Progenitor cell of endocrine pancreas (in vitro differentiated cells): ENCODE measurements at regions not wholly inside any gene's neighbourhood (a gene's known extent, or its start where the extent isn't known, plus 50 kb on each side); places are given as distances from the start of the nearest gene placed in this dataset.

Experiments used
- DNase-seq: peaks from one replicate; pipeline ENCODE4 v3.0.0; 2021; ENCODE audit warnings: low spot score; ENCODE audit not compliant: unreplicated experiment
- H3K27ac Mint-ChIP-seq: 2 replicates; pipeline ENCODE4 v1.8.0; 2021; ENCODE audit warnings: mild to moderate bottlenecking, moderate library complexity, mixed read lengths
- H3K27me3 Mint-ChIP-seq: 2 replicates; pipeline ENCODE4 v1.8.0; 2021; ENCODE audit warnings: mixed read lengths
- H3K36me3 Mint-ChIP-seq: 2 replicates; pipeline ENCODE4 v1.8.0; 2022; ENCODE audit warnings: mixed read lengths; ENCODE audit not compliant: insufficient read depth
- H3K4me1 Mint-ChIP-seq: 2 replicates; pipeline ENCODE4 v1.8.0; 2021; ENCODE audit warnings: low read depth, mixed read lengths
- H3K4me3 Mint-ChIP-seq: 2 replicates; pipeline ENCODE4 v1.8.0; 2021; ENCODE audit warnings: low read depth, mild to moderate bottlenecking, moderate library complexity, mixed read lengths
- H3K9me3 Mint-ChIP-seq: 2 replicates; pipeline ENCODE4 v1.8.0; 2021; ENCODE audit warnings: low read depth, mixed read lengths
- TF ChIP-seq, protein P1 (sequence below): fragments of 200-600 bp; sonication (generic); IDR thresholded peaks from one replicate; pipeline ENCODE4 v1.5.0; 2021; ENCODE audit warnings: antibody characterized with exemption, mild to moderate bottlenecking; ENCODE audit not compliant: unreplicated experiment

DNA sequence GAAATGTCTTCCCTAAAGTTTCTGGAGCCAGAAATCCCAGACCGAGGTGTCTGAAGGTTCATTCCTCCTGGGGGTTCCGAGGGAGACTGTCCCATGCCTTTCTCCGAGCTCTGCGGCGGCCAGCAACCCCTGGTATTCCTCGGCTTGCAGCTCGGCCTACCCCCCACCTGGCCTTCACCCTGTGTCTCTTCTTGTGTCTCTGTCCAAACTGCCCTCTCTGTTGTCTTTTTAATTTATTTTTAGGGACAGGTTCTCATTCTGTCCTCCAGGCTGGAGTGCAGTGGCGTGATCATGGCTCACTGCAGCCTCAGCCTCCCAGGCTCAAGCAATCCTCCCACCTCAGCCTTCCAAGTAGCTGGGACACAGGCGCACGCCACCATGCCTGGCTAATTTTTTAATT lies 211.7 kb downstream of the SEC14L1 start:
- Mint-ChIP-seq H3K4me3 (no peak overlapping the region), H3K9me3 (no peaks in the 10 kb centered on the region), H3K27me3 (no peaks in the 10 kb centered on the region), H3K36me3 (no peaks in the 10 kb centered on the region), H3K27ac (no peak overlapping the region), H3K4me1 (no peaks in the 10 kb centered on the region)
- TF ChIP-seq, protein P1, sequence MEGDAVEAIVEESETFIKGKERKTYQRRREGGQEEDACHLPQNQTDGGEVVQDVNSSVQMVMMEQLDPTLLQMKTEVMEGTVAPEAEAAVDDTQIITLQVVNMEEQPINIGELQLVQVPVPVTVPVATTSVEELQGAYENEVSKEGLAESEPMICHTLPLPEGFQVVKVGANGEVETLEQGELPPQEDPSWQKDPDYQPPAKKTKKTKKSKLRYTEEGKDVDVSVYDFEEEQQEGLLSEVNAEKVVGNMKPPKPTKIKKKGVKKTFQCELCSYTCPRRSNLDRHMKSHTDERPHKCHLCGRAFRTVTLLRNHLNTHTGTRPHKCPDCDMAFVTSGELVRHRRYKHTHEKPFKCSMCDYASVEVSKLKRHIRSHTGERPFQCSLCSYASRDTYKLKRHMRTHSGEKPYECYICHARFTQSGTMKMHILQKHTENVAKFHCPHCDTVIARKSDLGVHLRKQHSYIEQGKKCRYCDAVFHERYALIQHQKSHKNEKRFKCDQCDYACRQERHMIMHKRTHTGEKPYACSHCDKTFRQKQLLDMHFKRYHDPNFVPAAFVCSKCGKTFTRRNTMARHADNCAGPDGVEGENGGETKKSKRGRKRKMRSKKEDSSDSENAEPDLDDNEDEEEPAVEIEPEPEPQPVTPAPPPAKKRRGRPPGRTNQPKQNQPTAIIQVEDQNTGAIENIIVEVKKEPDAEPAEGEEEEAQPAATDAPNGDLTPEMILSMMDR: no peak
- no peak for DNase-seq

DNA sequence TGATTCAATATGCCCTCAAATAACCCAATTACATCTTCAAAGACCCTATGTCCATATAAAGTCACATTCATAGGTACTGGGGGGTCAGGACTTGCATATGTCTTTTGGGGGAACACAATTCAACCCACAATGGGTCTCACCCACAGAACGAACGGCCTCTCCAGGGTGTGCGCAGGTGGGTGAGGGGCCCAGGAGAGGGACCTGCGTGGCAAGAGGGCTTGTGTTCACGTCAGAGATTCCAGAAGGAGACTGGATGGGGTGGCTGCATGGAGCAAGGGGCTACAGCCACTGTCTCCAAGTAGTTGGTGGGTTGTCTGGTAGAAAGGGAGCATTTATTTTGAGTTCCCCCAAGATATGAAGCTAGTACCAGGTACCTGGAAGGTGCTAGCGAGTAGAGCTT lies 212.2 kb downstream of the SEC14L1 start:
- Mint-ChIP-seq H3K9me3 (no peaks in the 10 kb centered on the region), H3K36me3 (no peaks in the 10 kb centered on the region), H3K4me3 (no peak overlapping the region), H3K4me1 (no peaks in the 10 kb centered on the region), H3K27me3 (no peaks in the 10 kb centered on the region), H3K27ac (no peak overlapping the region)
- DNase-seq: no peak
- TF ChIP-seq, protein P1: no peak

DNA sequence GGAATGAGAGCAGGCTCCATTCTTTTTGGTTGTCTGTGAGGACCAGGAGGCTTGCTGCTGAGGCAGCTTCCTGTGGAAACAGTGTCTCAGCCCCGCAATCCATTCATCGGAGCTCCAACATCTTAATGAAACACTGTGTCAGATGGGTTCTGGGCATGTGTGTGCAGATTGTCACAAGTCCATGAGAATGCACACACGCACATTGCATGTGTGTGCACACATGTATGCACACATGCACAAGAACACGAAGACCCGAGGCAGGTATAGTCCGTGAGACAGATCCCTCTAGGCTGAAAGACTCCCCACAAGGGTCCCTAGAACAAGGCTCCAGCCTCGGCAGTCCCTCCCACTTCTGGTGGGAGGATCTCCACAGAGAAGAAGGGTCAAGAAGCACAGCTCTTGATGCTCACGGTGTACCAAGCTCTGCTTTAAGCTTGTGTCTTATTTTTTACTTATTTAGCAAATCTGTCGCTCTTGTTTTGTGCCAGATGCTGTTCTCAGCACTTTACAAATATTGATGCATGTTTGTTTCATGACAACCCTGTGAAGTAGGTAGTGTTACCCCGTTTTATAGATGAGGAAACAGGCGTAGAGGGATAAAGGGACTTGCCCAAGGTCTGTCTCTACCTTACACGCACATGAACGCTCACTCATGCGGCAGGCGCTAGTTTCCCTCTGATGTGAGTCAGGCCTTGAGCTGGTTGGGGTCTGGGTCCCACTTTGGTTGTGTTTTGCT lies 213.1 kb downstream of the SEC14L1 start:
- TF ChIP-seq, protein P1: no peak
- DNase-seq: no peak

GRCh38 chr17:77354420-77354669 lies 213.6 kb downstream of the SEC14L1 start:
- no peak overlapping the region for H3K27ac Mint-ChIP-seq
- no peak overlapping the region for H3K4me3 Mint-ChIP-seq
- H3K4me1 Mint-ChIP-seq: no peaks in the 10 kb centered on the region
- H3K9me3 Mint-ChIP-seq: no peaks in the 10 kb centered on the region
- H3K36me3 Mint-ChIP-seq: no peaks in the 10 kb centered on the region
- H3K27me3 Mint-ChIP-seq: no peaks in the 10 kb centered on the region
- no peak for DNase-seq
- TF ChIP-seq, protein P1: no peak

More for the DNA sequence above, 213.1 kb downstream of the SEC14L1 start:
- Mint-ChIP-seq H3K4me3 (no peak overlapping the region), H3K4me1 (no peaks in the 10 kb centered on the region), H3K27ac (no peak overlapping the region), H3K27me3 (no peaks in the 10 kb centered on the region), H3K36me3 (no peaks in the 10 kb centered on the region), H3K9me3 (no peaks in the 10 kb centered on the region)

GRCh38 chr17:77354670-77355455 lies 214.1 kb downstream of the SEC14L1 start:
- no peak for DNase-seq
- H3K36me3 Mint-ChIP-seq: no peaks in the 10 kb centered on the region
- no peak overlapping the region for H3K4me3 Mint-ChIP-seq

More at GRCh38 chr17:77354670-77355455, 214.1 kb downstream of the SEC14L1 start:
- Mint-ChIP-seq H3K27ac (no peak overlapping the region), H3K27me3 (no peaks in the 10 kb centered on the region), H3K4me1 (no peaks in the 10 kb centered on the region), H3K9me3 (no peaks in the 10 kb centered on the region)
- TF ChIP-seq, protein P1: no peak
